Erythroblast (primary cell): ENCODE measurements at regions not wholly inside any gene's neighbourhood (a gene's known extent, or its start where the extent isn't known, plus 50 kb on each side); places are given as distances from the start of the nearest gene placed in this dataset.
"Not testable (repeated sequence)": the region's sequence is repeated elsewhere in the genome, so short reads cannot be mapped to it uniquely, and the experiment has no call there.

Experiments used
- DNase-seq, 2 experiments: peaks; one replicate each; lab custom pipeline; 2025; lab: John Stamatoyannopoulos, UW
- GATA1 ChIP-seq: IDR thresholded peaks from 2 replicates; pipeline ENCODE4 v1.6.1; 2011; ENCODE audit warnings: low read depth, mild to moderate bottlenecking, control low read depth, low read length, moderate library complexity
- POLR2A ChIP-seq: IDR thresholded peaks from 2 replicates; pipeline ENCODE4 v1.6.1; 2011; ENCODE audit warnings: mild to moderate bottlenecking, low read length

DNA sequence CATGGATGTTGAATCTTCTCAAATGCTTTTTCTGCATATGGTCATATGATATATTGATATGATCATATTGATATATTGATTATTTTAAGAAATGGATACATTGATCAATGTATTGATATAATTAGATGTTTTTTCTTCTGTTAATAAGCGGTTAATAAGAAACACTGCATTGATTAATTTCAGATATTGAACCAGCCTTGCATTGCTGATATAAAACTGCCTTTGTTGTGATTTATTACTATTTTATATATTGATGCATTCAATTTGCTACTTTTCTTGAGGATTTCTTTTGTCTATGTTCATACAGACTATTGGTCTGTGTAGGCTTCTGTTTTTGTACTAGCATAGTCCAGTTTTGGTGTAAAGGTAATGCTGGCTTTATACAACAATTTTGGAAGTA is 79.7 kb upstream of the ELN start:
- TF ChIP-seq GATA1 (no peak), POLR2A (no peak)

DNA sequence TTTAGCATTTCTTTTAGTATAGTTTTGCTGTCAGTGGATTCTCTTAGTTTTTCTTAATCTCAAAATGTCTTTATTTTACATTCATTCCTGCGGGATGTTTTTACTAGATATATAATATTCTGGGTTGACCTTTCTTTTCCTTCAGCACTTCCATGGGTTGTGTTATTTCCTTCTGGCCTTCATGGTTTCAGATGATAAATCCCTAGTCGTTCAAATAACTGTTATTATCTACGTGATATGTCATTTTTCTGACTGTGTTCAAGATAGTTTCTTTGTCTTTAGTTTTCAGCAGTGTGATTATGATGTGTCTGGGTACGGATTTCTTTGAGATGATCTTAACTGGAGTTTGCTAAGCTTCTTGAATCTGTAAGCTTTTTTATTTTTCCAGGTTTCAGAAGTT is 75.7 kb upstream of the ELN start:
- DNase-seq: no peak
- TF ChIP-seq POLR2A: no peak
- TF ChIP-seq GATA1: no peak

More for the DNA sequence above, 79.7 kb upstream of the ELN start:
- no peak for DNase-seq

GRCh38 chr7:73954181-73954580 is 73.8 kb upstream of the ELN start:
- no peak for DNase-seq
- TF ChIP-seq POLR2A (no peak), GATA1 (no peak)

- no peak for TF ChIP-seq POLR2A
- TF ChIP-seq GATA1: no peak
- DNase-seq: no peak
These were observed 73.1 kb upstream of the ELN start for GRCh38 chr7:73954861-73955260.

DNA sequence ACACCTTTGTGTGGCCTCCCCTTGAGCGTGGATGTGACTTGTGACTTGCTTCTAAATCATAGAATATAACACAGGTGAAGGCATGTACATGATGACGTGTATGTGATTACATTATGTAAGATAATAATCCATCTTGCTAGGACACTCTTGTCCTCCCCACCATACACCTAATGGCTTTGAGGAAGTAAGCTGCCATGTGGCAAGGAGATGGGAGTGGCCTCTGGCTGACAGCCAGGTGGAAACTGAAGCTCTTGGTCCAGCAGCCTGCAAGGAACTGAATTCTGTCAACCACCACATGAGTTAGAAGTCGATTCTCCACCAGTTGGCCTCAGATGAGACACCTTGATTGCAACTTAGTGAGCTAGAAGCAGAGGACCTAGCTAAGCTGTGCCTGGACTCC is 67.4 kb upstream of the ELN start:
- DNase-seq: peak; percentile 26 to 42
- no peak for TF ChIP-seq POLR2A

DNA sequence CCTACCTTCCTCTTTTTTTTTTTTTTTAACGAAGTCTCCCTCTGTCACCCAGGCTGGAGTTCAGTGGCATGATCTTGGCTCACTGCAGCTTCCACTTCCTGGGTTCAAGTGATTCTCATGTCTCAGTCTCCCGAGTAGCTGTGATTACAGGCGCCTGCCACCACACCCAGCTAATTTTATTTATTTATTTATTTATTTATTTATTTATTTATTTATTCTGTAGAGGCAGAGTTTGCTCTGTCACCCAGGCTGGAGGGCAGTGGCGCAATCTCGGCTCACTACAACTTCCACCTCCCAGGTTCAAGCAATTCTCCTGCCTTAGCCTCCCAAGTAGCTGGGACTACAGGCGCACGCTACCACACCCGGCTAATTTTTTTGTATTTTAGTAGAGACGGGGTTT is 66.0 kb upstream of the ELN start:
- not testable (repeated sequence) for DNase-seq

GRCh38 chr7:73963252-73963822 is 64.6 kb upstream of the ELN start:
- no peak for DNase-seq
- TF ChIP-seq POLR2A (no peak), GATA1 (no peak)

DNA sequence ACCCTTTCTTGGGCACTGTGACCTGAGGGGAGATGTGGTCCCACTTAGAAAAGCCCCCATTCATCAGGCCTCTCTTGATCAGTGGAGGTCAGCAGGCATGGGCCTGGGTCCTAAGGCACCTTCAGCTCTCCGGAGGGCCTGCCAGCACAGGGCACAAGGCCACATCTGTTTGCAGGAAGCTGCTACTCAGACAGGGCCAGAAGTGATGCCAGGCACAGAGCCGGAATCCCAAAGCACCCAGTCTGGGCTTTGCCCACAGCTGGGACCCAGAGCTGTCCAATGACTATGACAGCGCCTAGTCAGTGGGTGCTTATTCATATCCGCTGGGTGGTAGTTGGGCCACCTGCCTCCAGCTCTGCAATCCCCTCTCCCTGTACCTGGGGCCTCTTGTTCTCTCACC is 63.2 kb upstream of the ELN start:
- TF ChIP-seq POLR2A (no peak), GATA1 (no peak)
- DNase-seq: no peak

GRCh38 chr7:73966062-73966940 is 61.7 kb upstream of the ELN start:
- DNase-seq: no peak

GRCh38 chr7:73966941-73967831 is 60.8 kb upstream of the ELN start:
- TF ChIP-seq POLR2A (no peak), GATA1 (no peak)
- DNase-seq: peak in 1 of 2 experiments; percentile 19

More at GRCh38 chr7:73966062-73966940, 61.7 kb upstream of the ELN start:
- no peak for TF ChIP-seq POLR2A
- no peak for TF ChIP-seq GATA1

GRCh38 chr7:73967832-73968290 is 60.1 kb upstream of the ELN start:
- peak in 1 of 2 experiments; percentile 27 for DNase-seq
- no peak for TF ChIP-seq GATA1
- no peak for TF ChIP-seq POLR2A

DNA sequence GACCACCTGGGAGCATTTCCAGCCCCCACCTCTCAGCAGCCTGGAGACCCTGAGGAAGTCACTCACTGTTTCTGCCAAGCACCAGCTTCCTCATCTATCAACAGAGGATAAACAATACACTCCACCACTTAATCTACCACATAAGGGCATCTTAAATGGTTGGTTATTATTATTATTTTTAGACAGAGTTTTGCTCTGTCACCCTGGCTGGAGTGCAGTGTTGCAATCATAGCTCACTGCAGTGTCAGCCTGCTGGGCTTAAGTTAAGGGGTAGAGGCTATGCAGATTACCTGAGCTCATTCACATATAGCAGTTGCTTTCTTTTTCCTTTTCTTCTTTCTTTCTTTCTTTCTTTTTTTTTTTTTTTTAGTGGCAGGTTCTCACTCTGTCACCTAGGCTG is 59.5 kb upstream of the ELN start:
- no peak for DNase-seq
- TF ChIP-seq POLR2A: no peak
- TF ChIP-seq GATA1: no peak

DNA sequence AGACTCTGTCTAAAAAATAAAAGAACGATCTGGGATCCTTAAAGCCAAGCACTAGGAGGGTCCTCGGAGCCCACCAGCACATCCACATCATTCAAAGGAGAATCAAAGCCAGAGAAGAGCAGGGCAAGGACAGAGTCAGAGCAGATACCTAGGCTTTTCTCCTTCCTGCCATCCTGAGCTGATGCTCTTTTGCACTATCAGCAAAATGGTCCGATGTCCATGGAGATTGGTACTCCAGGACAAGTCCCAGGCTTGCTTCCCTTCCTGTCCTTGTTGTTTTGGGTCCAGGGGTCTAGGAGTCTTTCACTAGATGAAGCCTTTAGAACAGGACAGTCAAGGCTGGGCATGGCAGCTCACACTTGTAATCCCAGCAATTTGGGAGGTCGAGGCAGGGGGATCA is 58.0 kb upstream of the ELN start:
- DNase-seq: no peak
- TF ChIP-seq GATA1: no peak
- no peak for TF ChIP-seq POLR2A

- no peak for DNase-seq
- no peak for TF ChIP-seq POLR2A
- TF ChIP-seq GATA1: no peak
These were observed 57.2 kb upstream of the ELN start for GRCh38 chr7:73970801-73971229.
